ENCODE measurements at regions not wholly inside any gene's neighbourhood (a gene's known extent, or its start where the extent isn't known, plus 50 kb on each side); places are given as distances from the start of the nearest gene placed in this dataset.

GRCh38 chr9:88725300-88726019 is 190.5 kb downstream of the NXNL2 start:
- Histone ChIP-seq H3K4me1 (no peaks in the 10 kb centered on the region), H3K27me3 (no peaks in the 10 kb centered on the region), H3K27ac (no peak overlapping the region), H3K36me3 (no peaks in the 10 kb centered on the region), H3K4me3 (no peak overlapping the region), H3K9me3 (no peaks in the 10 kb centered on the region)
- 97% methylated on average over 3 of the region's 3 CpGs; no CpG with 5 or more reads in 1 of the 2 donors for WGBS, 2 donors (ENCODE audit: low coverage in 1 of 2)
- ATAC-seq = peak; percentile 16
- TF ChIP-seq POLR2AphosphoS5 (IDR thresholded peaks at IDR 0.05) (no peak), POLR2A (IDR thresholded peaks at IDR 0.05) (no peak), EP300 (IDR thresholded peaks at IDR 0.05) (no peak)
- TF ChIP-seq, protein P1, sequence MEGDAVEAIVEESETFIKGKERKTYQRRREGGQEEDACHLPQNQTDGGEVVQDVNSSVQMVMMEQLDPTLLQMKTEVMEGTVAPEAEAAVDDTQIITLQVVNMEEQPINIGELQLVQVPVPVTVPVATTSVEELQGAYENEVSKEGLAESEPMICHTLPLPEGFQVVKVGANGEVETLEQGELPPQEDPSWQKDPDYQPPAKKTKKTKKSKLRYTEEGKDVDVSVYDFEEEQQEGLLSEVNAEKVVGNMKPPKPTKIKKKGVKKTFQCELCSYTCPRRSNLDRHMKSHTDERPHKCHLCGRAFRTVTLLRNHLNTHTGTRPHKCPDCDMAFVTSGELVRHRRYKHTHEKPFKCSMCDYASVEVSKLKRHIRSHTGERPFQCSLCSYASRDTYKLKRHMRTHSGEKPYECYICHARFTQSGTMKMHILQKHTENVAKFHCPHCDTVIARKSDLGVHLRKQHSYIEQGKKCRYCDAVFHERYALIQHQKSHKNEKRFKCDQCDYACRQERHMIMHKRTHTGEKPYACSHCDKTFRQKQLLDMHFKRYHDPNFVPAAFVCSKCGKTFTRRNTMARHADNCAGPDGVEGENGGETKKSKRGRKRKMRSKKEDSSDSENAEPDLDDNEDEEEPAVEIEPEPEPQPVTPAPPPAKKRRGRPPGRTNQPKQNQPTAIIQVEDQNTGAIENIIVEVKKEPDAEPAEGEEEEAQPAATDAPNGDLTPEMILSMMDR (IDR thresholded peaks at IDR 0.05) = no peak

DNA sequence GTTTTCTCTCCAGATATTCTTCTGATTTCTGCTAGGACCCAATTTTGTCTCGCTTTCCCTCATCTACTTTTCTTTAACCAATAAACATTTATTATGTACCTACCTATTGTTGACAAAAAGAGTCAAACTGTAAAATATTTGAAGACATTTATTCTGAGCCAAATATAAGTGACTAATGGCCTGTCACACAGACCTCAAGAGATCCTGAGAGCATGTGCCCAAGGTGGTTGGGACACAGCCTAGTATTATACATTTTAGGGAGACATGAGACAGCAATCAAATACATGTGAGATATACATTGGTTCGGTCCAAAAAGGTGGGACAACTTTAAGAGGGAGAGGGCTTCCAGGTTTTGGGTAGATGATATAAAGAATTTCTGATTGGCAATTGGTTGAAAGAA is 191.8 kb downstream of the NXNL2 start:
- TF ChIP-seq POLR2A (IDR thresholded peaks at IDR 0.05) (no peak), POLR2AphosphoS5 (IDR thresholded peaks at IDR 0.05) (no peak), EP300 (IDR thresholded peaks at IDR 0.05) (no peak)
- TF ChIP-seq, protein P1 (IDR thresholded peaks at IDR 0.05) = no peak
- WGBS, 2 donors (ENCODE audit: low coverage in 1 of 2) = 93 to 94% methylated on average over 1 to 2 of the region's 2 CpGs
- ATAC-seq = no peak

GRCh38 chr9:88730780-88731179 is 195.8 kb downstream of the NXNL2 start:
- WGBS, 2 donors (ENCODE audit: low coverage in 1 of 2) = 88 to 100% methylated on average over 1 of the region's 1 CpG
- Histone ChIP-seq H3K27me3 (no peaks in the 10 kb centered on the region), H3K4me3 (no peak overlapping the region), H3K27ac (no peak overlapping the region), H3K36me3 (no peaks in the 10 kb centered on the region), H3K9me3 (no peaks in the 10 kb centered on the region), H3K4me1 (peaks cover 0 to 5% (median 0%) of the 10 kb centered on the region in 3 donors)
- ATAC-seq = no peak
- TF ChIP-seq POLR2AphosphoS5 (IDR thresholded peaks at IDR 0.05) (no peak), POLR2A (IDR thresholded peaks at IDR 0.05) (no peak), EP300 (IDR thresholded peaks at IDR 0.05) (no peak)
- TF ChIP-seq, protein P1 (IDR thresholded peaks at IDR 0.05) = no peak

More for the DNA sequence above, 191.8 kb downstream of the NXNL2 start:
- H3K4me1 ChIP-seq = no peaks in the 10 kb centered on the region
- H3K27ac ChIP-seq = no peak overlapping the region
- H3K9me3 ChIP-seq = no peaks in the 10 kb centered on the region
- H3K27me3 ChIP-seq = no peaks in the 10 kb centered on the region
- H3K4me3 ChIP-seq = no peak overlapping the region
- no peaks in the 10 kb centered on the region for H3K36me3 ChIP-seq

DNA sequence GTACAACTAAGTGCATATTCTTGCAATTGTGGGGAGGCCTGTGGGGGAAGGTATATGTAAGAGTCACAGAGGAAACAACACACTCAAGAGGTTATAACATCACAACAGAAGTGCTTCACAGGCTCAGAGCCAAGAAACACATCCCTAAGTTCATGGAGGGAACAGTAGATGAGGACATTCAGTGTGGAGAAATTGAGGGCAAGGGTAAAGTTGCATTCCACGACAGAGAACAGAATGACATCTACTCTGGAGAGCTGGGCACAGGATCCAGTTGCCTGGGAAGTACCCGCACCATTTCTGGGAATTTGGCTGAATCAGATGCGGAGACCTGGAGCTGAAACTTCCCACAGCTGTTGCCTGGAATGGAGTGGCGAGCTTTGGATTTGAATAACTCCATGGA is 197.2 kb downstream of the NXNL2 start:
- 71 to 77% methylated on average over 2 of the region's 4 CpGs for WGBS, 2 donors (ENCODE audit: low coverage in 1 of 2)
- Histone ChIP-seq H3K4me1 (peaks cover 0 to 5% (median 0%) of the 10 kb centered on the region in 3 donors), H3K27me3 (no peaks in the 10 kb centered on the region), H3K4me3 (no peak overlapping the region), H3K9me3 (no peaks in the 10 kb centered on the region), H3K36me3 (no peaks in the 10 kb centered on the region), H3K27ac (no peak overlapping the region)
- ATAC-seq = peak; percentile 27
- TF ChIP-seq, protein P1 (IDR thresholded peaks at IDR 0.05) = no peak
- TF ChIP-seq POLR2AphosphoS5 (IDR thresholded peaks at IDR 0.05) = peak; percentile 61

All from gastroesophageal sphincter (tissue), 4 donors.